Ovary (tissue), 3 donors: ENCODE measurements at regions not wholly inside any gene's neighbourhood (a gene's known extent, or its start where the extent isn't known, plus 50 kb on each side); places are given as distances from the start of the nearest gene placed in this dataset.

Source experiments
- EP300 ChIP-seq: sonication (generic); formaldehyde crosslinking; IDR thresholded peaks from one replicate; pipeline ENCODE4 v1.6.1; 2017; ENCODE audit warnings: antibody characterized with exemption
- POLR2A ChIP-seq: fragments of 450-650 bp; IDR thresholded peaks from one replicate; pipeline ENCODE4 v1.6.1; 2017; ENCODE audit warnings: antibody characterized with exemption, mild to moderate bottlenecking, moderate library complexity
- TF ChIP-seq, protein P1 (sequence below), 3 donors: fragments of 450-650 bp in 2 of 3; fragments of 200-600 bp in 1 of 3; IDR thresholded peaks; one replicate each; pipeline versions ENCODE4 v1.5.1 to v1.8.0; 2016 to 2022; ENCODE audit warnings: antibody characterized with exemption in 3 of 3, mild to moderate bottlenecking in 1 of 3
- donor health status: DM: no; HTN: no; CAD: no.

DNA sequence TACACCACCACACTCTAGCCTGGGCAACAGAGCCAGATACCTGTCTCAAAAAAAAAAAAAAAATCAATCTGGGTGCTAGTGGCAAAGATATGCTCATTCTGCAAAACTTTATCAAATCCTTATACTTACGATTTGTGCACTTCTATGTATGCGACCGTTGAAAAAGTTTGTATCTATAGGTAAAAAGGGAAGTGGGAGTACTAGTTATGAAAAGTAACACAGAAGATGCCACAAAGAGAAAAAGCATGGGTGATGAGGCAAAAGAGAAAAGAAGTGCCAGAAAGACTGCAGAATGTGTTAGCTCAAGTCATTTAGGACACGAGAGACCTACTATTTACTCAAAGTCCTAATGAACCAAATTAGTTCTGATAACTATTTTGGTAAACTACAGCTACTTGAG is 407.8 kb downstream of the SHQ1 start:
- TF ChIP-seq POLR2A (no peak), EP300 (no peak)
- TF ChIP-seq, protein P1, sequence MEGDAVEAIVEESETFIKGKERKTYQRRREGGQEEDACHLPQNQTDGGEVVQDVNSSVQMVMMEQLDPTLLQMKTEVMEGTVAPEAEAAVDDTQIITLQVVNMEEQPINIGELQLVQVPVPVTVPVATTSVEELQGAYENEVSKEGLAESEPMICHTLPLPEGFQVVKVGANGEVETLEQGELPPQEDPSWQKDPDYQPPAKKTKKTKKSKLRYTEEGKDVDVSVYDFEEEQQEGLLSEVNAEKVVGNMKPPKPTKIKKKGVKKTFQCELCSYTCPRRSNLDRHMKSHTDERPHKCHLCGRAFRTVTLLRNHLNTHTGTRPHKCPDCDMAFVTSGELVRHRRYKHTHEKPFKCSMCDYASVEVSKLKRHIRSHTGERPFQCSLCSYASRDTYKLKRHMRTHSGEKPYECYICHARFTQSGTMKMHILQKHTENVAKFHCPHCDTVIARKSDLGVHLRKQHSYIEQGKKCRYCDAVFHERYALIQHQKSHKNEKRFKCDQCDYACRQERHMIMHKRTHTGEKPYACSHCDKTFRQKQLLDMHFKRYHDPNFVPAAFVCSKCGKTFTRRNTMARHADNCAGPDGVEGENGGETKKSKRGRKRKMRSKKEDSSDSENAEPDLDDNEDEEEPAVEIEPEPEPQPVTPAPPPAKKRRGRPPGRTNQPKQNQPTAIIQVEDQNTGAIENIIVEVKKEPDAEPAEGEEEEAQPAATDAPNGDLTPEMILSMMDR (IDR thresholded peaks at IDR 0.05) = no peak
